T-helper 2 cell treated with Interferon-gamma antibody and Interleukin-4, amounts not matched to agents 100 ng/mL and 5 ng/mL, for 36 hours (primary cell): ENCODE measurements at regions not wholly inside any gene's neighbourhood (a gene's known extent, or its start where the extent isn't known, plus 50 kb on each side); places are given as distances from the start of the nearest gene placed in this dataset.

Experiments
- intact Hi-C: fragments of 100-400 bp; cut with micrococcal nuclease; formaldehyde crosslinking; loops from one replicate; pipeline ENCODE4 v1.15.1; 2023

DNA sequence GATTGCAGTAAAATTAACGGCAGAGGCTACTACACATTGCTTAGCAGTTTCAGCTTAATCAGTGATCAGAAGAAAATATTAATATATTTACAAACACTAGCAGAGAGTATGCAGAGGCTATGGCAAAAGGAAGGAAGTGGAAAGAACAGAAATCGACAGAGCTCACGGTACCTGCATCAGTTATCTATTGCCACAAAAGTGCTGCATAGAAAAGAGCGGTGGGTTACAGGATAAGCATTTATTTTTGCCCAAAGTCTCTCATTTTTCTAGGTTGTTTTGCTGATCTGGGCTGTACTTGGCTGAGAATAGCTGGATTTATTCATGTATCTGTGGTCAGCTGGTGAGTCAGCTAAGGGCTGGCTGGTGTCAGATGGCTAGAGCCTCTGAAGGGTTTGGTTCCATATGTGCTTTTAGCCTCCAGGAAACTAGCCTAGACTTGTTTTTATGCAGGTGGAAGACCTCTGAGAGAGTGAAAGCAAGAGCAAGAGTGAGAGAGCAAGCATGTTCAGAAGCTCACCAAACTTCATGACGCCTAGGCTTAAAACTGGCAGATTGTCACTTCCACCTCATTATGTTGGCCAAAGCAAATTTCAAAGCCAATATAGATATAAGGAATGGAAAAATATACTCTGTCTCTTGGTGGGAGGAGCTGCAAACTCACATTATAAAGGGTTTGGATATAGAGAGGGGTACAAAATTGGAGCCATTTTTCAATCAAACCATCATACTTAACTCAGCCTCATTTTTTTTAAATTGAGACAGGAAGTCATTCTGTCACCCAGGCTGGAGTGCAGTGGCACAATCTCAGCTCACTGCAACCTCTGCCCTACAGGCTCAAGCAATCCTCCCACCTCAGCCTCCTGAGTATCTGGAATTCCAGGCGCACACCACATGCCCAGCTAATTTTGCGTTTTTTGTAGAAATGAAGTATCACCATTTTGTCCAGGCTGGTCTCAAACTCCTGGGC lies 153.2 kb upstream of the RPL34 start:
- intact Hi-C loops = loop anchor here (1.0 to 5.0 kb wide), 2 partner anchors 33 to 300 kb away; partner anchors contain the start of gene LEF1

- intact Hi-C loops = loop anchor here (5.0 kb wide), 1 partner anchor 299 kb away; the partner anchor contains the start of gene LEF1
Observed at GRCh38 chr4:108465886-108466500, 154.4 kb upstream of the RPL34 start.

DNA sequence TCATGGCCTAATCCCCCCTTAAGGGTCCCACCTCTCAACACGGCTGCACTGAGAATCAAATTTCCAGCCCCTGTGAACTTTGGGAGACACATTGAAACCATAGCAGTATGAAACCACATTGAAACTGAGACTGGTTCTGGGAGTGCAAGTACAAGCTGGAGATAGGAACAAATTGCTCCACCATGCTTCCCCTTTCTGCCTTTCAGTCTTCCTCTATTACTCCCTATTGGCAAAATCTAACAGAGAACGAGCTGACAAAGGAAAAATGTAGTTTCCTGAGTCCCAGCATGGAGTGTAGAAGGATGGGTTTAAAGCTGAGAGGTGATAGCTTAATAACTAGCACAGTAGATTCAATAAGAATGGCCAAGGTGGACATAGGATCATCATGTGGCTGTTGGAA lies 161.7 kb upstream of the RPL34 start:
- intact Hi-C loops = no loop called here

DNA sequence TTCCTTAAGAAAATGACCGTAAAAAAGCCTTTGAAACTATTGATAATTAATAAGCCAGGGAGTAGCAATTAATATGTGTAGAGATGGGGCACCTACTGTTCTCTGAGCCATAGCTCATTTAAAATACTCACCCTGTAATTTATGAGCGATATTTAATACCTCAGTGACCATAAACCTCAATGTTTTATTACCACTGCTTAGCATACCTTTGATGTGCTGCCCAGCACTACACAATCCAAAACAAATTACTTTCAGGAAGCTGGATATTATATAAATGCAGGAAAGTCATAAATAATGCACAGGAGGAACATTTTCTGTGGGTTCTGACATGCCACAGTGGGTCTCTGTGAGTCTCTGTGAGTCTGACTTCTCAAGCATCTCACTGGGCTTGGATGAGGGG lies 166.1 kb upstream of the RPL34 start:
- intact Hi-C loops = no loop called here

- intact Hi-C loops = no loop called here
Observed at GRCh38 chr4:108453366-108453765, 167.0 kb upstream of the RPL34 start.

DNA sequence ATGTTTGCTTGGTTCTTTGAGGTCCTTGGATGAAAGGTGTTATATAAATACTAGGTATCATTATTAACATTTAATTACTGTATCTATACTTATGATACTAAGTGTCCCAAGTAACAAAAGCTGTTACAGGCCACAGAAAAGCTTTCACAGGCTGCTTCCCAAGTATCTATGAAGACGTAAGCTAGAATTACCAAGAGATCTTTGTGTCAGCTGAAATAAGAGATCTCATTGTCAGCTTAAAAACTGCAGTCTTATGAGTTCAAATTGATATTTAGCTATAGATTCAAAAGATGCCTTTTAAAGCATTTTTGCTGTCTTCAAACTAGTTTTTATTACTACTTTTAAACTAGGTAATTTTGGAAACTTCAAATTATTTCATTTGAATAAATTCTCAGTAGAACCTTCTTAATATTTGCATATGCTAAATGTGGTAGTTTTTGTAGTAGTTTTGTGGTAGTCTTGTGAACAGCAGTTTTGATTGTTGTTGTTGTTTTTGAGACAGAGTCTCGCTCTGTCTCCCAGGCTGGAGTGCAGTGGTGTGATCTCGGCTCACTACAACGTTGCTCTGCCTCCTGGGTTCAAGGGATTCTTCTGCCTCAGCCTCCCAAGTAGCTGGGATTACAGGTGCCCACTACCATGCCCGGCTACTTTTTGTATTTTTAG lies 170.0 kb upstream of the RPL34 start:
- intact Hi-C loops = no loop called here

DNA sequence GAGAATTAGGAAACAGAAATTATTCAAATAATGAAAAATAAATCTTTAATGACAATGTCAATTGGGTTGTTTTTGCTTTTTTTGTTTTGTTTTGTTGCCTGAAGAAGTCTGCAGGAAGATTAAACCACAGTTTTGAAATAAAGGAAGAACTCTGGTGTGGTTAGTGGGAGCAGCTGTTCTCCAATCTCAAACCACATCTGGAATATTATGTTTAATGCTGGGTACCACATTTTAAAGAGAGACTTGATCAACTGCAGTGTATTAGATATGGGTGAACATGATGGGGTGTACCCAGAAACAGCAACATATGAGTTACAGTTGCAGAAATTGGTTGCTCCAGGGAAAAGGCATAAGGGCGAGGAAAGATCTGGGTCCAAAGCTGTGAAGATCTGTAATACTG lies 171.2 kb upstream of the RPL34 start:
- intact Hi-C loops = no loop called here

- intact Hi-C loops = no loop called here
Observed at GRCh38 chr4:108446556-108446955, 173.8 kb upstream of the RPL34 start.

- intact Hi-C loops = no loop called here
Observed at GRCh38 chr4:108445716-108446115, 174.7 kb upstream of the RPL34 start.

DNA sequence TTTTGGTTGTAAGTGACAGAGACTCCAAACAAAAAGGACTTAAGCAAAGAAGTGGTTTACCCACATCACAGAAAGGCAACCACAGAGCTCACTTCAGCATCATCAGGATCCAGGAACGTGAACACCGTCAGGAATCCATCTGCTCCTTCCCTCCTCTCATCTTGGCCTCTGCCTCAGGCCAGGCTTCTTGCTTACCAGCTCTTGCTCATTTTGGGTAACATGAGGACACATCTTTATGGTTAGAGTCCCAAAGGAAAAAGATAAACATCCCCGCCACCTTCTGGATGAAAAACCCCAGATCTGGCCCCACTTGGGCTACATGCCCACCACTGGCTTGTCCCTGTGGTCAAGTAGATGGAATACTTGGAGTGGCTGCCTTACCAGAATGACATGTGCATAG lies 176.8 kb upstream of the RPL34 start:
- intact Hi-C loops = no loop called here

GRCh38 chr4:108433832-108434231 lies 186.5 kb upstream of the RPL34 start:
- intact Hi-C loops = loop anchor here (1.0 to 5.0 kb wide), 5 partner anchors 33 to 326 kb away; partner anchors contain the start of gene LEF1

GRCh38 chr4:108433394-108433793 lies 187.0 kb upstream of the RPL34 start:
- intact Hi-C loops = loop anchor here (2.0 to 5.0 kb wide), 3 partner anchors 49 to 266 kb away; partner anchors contain the start of gene LEF1

DNA sequence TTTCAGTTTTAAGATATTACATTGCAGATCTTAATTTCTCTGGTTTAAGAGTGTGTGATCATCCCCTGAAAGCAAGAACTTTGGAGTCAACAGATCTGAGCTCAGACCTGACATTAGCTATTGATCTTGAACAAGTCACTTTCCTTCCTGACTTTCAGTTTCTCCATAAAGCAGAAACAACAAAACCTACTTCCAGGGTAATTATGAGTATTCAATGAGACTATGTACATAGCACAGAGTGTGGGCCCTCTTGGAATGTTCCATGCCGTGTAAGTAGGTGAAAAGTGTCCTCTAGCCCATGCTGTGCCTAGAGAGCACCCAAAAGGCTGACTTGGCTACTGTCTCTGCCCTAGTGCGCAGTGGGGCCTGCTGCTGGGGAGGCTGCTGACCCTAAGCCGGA lies 188.0 kb upstream of the RPL34 start:
- intact Hi-C loops = loop anchor here (2.0 to 5.0 kb wide), 3 partner anchors 50 to 265 kb away; partner anchors contain the start of gene LEF1

- intact Hi-C loops = loop anchor here (2.0 to 5.0 kb wide), 3 partner anchors 51 to 265 kb away; partner anchors contain the start of gene LEF1
Observed at GRCh38 chr4:108431986-108432385, 188.4 kb upstream of the RPL34 start.

DNA sequence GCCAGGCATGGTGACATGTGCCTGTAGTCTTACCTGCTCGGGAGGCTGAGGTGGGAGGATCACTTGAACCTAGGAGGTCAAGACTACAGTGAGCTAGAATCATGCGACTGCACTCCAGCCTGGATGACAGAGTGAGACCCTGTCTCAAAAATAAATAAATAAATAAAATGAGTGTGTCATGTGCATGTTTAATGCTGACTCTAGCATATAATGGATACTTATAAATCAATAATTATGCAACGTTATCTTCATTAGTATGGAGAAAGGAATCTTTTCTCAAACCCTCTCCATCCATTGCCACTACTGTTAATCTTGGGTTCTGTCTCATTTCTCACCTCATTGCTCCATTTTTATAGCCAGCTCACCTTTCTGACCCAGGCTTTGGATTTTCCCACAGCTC lies 189.5 kb upstream of the RPL34 start:
- intact Hi-C loops = loop anchor here (5.0 kb wide), 2 partner anchors 74 to 264 kb away; partner anchors contain the start of gene LEF1

- intact Hi-C loops = loop anchor here (5.0 kb wide), 2 partner anchors 72 to 262 kb away; partner anchors contain the start of gene LEF1
Observed at GRCh38 chr4:108429662-108430061, 190.7 kb upstream of the RPL34 start.

DNA sequence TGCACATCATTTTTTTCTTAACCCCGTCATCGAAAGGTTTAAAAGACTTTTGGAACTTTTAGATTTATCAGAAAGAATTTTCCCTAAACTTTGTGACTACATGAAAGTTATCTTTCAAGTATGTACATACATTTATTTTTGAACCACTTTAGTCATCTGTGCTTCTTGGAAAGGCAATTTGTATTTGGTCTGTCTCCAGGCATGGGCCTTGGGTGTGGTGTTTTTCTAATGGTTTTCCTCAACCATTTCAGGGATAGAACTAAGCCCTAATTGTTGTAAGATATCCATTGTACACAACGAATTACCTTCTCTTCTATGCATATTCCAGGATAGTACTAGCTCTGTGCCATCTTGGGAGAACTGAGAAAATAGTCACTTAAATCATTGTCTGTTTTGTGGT lies 191.5 kb upstream of the RPL34 start:
- intact Hi-C loops = no loop called here

GRCh38 chr4:108427946-108428485 lies 192.4 kb upstream of the RPL34 start:
- intact Hi-C loops = no loop called here

- intact Hi-C loops = no loop called here
Observed at GRCh38 chr4:108426493-108426892, 193.9 kb upstream of the RPL34 start.

DNA sequence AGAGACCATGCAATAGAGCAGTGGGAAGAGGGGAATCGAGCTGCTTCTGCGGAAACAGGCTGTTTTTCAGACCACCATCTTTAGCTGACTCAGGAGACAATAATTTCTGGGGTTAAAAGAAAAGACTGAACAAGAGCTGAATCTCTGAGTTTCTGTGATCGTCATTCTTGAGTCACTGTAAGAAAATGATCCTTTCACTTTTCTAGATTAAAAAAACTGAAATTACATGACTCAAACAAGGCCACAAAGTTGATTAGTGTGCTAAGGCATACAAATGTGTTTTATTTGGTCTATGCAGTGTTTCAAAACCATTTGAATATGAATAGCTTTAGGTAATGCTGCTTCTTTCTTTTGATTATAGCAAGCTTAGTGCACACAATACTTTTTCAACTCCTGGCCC lies 194.4 kb upstream of the RPL34 start:
- intact Hi-C loops = no loop called here

GRCh38 chr4:108417923-108418322 lies 202.5 kb upstream of the RPL34 start:
- intact Hi-C loops = no loop called here
